ENCODE measurements at regions not wholly inside any gene's neighbourhood (a gene's known extent, or its start where the extent isn't known, plus 50 kb on each side); places are given as distances from the start of the nearest gene placed in this dataset.

GRCh38 chr4:41405464-41406112 lies 132.4 kb upstream of the LIMCH1 start:
- TF ChIP-seq EZH2phosphoT487 (IDR thresholded peaks at IDR 0.05; ENCODE audit: insufficient read depth, low read depth) (no peak), EZH2 (IDR thresholded peaks at IDR 0.05; ENCODE audit: insufficient read depth, poor library complexity, severe bottlenecking) (no peak)
